Epithelial cell of proximal tubule (primary cell): ENCODE measurements at regions not wholly inside any gene's neighbourhood (a gene's known extent, or its start where the extent isn't known, plus 50 kb on each side); places are given as distances from the start of the nearest gene placed in this dataset.
"Not testable (repeated sequence)": the region's sequence is repeated elsewhere in the genome, so short reads cannot be mapped to it uniquely, and the experiment has no call there.

Experiments used
- DNase-seq: peaks from one replicate; pipeline ENCODE4 v3.0.0-alpha.2; 2011; ENCODE audit warnings: low read depth
- H3K4me3 ChIP-seq: 2 replicates; pipeline ENCODE4 v1.5.1; 2011; ENCODE audit warnings: low read depth, mild to moderate bottlenecking, low read length
- TF ChIP-seq, protein P1 (sequence below): conservative IDR thresholded peaks from 2 replicates; pipeline ENCODE4 v1.5.1; 2012; ENCODE audit warnings: low read depth, mild to moderate bottlenecking, low read length

DNA sequence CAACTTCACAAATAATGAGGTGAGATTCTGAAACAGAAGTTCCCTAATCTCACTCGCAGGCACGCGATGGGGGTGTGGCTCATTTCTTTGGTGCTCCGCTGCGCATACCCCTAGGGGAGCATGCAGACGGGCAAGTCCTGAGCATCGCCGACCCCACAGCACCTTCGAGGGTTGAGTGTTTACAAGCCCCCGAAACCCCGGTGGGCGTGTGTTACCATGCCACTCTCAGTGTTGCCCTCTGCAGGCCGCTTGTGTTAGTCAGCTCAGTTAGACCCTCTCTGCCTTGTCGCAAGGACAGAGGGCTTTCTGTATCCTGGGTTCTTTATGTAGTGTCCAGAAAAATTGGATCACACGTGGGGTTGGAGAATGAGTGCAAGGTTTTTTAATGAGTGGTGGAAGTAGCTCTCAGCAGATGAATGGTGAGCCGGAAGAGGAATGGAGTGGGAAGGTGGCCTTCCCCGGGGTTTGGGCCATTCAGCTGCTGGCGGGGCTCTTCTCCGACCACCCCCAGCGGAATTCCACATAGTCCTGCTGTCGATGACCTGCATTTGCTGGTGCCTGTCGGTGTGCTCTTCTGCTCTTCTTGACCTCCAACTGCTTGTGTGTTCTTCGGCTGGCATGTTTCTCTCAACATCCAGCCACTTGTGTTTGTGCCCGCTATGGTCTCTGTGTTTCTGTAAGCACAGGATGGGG lies 191.3 kb downstream of the RPRM start:
- no peak for DNase-seq
- peak overlapping the region; percentile 34 for H3K4me3 ChIP-seq
- TF ChIP-seq, protein P1, sequence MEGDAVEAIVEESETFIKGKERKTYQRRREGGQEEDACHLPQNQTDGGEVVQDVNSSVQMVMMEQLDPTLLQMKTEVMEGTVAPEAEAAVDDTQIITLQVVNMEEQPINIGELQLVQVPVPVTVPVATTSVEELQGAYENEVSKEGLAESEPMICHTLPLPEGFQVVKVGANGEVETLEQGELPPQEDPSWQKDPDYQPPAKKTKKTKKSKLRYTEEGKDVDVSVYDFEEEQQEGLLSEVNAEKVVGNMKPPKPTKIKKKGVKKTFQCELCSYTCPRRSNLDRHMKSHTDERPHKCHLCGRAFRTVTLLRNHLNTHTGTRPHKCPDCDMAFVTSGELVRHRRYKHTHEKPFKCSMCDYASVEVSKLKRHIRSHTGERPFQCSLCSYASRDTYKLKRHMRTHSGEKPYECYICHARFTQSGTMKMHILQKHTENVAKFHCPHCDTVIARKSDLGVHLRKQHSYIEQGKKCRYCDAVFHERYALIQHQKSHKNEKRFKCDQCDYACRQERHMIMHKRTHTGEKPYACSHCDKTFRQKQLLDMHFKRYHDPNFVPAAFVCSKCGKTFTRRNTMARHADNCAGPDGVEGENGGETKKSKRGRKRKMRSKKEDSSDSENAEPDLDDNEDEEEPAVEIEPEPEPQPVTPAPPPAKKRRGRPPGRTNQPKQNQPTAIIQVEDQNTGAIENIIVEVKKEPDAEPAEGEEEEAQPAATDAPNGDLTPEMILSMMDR = peak; percentile 52

DNA sequence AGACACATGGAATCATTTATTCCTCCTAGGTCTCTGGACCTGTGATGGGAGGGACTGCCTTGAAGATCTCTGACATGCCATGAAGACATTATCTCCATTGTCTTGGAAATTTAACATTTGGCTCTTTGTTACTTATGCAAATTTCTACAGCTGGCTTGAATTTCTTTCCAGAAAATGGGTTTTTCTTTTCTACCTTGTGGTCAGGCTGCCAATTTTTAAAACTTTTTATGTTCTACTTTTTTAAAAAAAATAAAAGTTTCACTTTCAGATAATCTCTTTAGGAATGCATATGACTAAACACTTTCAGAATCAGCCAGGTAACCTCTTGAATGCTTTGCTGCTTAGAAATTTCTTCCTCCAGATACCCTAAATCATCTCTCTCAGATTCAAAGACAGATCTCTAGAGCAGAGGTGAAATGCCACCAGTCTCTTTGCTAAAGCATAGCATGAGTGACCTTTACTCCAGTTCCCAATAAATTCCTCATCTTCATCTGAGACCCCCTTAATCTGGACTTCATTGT lies 209.6 kb downstream of the RPRM start:
- no peak for DNase-seq
- TF ChIP-seq, protein P1 = no peak

DNA sequence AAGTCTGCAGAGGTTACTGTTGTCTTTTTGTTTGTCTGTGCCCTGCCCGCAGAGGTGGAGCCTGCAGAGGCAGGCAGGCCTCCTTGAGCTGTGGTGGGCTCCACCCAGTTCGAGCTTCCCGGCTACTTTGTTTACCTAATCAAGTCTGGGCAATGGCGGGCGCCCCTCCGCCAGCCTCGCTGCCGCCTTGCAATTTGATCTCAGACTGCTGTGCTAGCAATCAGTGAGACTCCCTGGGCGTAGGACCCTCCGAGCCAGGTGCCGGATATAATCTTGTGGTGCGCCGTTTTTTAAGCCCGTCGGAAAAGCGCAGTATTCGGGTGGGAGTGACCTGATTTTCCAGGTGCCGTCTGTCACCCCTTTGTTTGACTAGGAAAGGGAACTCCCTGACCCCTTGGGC lies 221.7 kb downstream of the RPRM start:
- not testable (repeated sequence) for H3K4me3 ChIP-seq, DNase-seq

More for the DNA sequence above, 209.6 kb downstream of the RPRM start:
- no peak overlapping the region for H3K4me3 ChIP-seq

DNA sequence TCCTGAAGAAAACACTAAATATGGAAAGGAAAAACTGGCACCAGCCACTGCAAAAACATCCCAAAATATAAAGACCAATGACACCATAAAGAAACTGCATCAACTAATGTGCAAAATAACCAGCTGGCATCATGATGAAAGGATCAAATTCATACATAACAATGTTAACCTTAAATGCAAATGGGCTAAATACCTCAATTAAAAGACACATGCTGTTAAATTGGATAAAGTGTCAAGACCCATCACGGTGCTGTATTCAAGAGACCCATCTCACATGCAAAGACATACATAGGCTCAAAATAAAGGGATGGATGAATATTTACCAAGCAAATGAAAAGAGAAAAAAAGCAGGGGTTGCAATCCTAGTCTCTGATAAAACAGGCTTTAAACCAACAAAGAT lies 231.9 kb downstream of the RPRM start:
- not testable (repeated sequence) for DNase-seq, H3K4me3 ChIP-seq

DNA sequence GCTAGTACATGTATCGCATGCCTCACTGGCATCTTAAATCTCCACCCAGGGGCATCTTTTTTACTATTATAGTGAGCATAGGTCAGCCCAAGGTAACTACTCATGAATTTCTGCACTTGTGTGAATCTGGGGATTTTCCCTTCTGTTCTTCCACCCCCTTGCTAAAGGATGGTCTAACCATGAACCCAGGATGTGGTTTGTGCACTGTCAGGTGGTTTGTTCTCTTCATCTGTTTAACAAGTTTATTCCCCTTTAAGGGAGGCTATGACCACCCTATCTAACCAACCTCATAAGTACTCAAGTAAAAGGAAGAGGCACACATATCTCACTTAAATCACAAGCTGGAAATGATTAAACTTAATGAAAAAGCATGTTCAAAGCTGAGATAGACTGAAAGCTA lies 243.0 kb downstream of the RPRM start:
- DNase-seq = no peak
- TF ChIP-seq, protein P1 = no peak
- no peak overlapping the region for H3K4me3 ChIP-seq

DNA sequence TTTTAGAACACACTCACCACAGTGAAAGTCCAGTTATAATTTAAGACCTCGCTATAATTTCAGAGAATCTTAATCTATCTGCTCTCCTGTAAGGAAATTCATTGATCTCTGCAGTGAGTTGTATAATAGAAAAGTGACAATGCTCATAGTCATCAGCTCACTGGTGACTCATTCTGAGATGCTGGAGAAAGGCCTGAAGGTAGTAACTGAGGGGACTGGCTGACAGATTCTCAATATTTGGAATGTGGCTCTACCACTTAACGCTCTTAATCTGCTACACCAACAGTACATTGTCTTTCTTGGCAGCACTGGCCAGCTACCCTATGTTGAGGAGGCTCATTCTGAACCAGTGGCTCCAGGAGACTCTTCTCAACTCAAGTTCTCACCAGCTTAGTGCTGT lies 246.1 kb downstream of the RPRM start:
- DNase-seq = no peak
- TF ChIP-seq, protein P1 = no peak
- no peak overlapping the region for H3K4me3 ChIP-seq

DNA sequence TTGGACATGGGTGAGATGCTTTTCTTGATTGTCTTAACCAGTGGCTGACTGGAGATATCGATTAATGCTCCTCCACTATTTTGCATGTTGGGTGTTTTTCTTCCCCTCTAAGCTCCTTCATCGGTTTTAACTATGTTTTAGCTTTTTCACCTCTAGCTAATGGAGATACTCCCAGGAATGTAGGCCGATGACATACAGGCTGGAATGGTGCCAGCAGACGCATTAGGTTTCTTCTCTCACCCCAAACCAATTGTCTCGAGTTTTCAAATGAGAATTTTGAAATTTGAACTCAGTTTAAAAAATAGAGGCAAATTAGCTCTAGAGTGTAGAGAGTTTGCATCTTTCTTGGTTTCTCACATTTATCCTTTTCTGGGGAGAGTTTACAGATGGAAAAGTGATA lies 247.6 kb downstream of the RPRM start:
- DNase-seq = no peak
- no peak overlapping the region for H3K4me3 ChIP-seq
- TF ChIP-seq, protein P1 = no peak

DNA sequence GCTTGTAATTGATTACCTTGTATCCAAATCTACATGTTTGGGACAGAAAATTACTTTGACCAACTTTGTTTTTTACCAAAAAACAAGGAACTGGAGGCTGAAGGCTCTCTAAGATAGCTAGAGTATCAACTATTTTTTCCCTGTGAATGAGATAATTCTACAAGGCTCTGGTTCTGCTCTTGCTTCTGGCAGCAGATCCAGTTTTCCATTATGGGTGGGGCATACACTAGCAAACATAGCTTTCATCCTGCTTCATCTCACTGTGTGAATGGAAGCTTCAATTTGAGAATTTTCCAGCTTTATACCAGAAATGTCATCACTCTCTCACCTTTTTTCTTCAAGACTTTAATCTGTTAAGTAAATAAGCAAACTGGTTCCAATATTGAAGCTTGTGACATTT lies 249.7 kb downstream of the RPRM start:
- no peak overlapping the region for H3K4me3 ChIP-seq
- DNase-seq = no peak
- TF ChIP-seq, protein P1 = no peak
